Uterus (tissue), 2 donors: ENCODE measurements at regions not wholly inside any gene's neighbourhood (a gene's known extent, or its start where the extent isn't known, plus 50 kb on each side); places are given as distances from the start of the nearest gene placed in this dataset.

ENCODE experiments used
- CTCF ChIP-seq, 4 experiments: fragments of 200-600 bp in 2 of 4; fragments of 450-650 bp in 2 of 4; sonication (generic) in 2 of 4; IDR thresholded peaks; one replicate each; pipeline ENCODE4 v1.5.1; 2016 to 2019; ENCODE audit warnings: antibody characterized with exemption in 4 of 4, mild to moderate bottlenecking in 2 of 4, moderate library complexity in 1 of 4
- POLR2A ChIP-seq, 2 donors: fragments of 450-650 bp; IDR thresholded peaks; one replicate each; pipeline ENCODE4 v1.6.1; 2016; ENCODE audit warnings: antibody characterized with exemption in 2 of 2, mild to moderate bottlenecking in 1 of 2, moderate library complexity in 1 of 2

GRCh38 chr21:36236052-36236730 lies 79.6 kb downstream of the DOP1B start:
- TF ChIP-seq CTCF (IDR thresholded peaks at IDR 0.05), result no peak
- TF ChIP-seq POLR2A (IDR thresholded peaks at IDR 0.05), result no peak
